Astrocyte (in vitro differentiated cells and primary cell): ENCODE measurements at regions not wholly inside any gene's neighbourhood (a gene's known extent, or its start where the extent isn't known, plus 50 kb on each side); places are given as distances from the start of the nearest gene placed in this dataset.

Experiments used
- EZH2 ChIP-seq: IDR thresholded peaks from 2 replicates; pipeline ENCODE4 v1.6.1; 2012; ENCODE audit warnings: mild to moderate bottlenecking, low read length, inconsistent platforms; ENCODE audit not compliant: insufficient read depth
- TF ChIP-seq, protein P1 (sequence below): IDR thresholded peaks from 2 replicates; pipeline ENCODE4 v1.5.1; 2011; ENCODE audit warnings: low read depth, mild to moderate bottlenecking, inconsistent platforms, low read length, moderate library complexity; ENCODE audit not compliant: insufficient read depth

- TF ChIP-seq, protein P1, sequence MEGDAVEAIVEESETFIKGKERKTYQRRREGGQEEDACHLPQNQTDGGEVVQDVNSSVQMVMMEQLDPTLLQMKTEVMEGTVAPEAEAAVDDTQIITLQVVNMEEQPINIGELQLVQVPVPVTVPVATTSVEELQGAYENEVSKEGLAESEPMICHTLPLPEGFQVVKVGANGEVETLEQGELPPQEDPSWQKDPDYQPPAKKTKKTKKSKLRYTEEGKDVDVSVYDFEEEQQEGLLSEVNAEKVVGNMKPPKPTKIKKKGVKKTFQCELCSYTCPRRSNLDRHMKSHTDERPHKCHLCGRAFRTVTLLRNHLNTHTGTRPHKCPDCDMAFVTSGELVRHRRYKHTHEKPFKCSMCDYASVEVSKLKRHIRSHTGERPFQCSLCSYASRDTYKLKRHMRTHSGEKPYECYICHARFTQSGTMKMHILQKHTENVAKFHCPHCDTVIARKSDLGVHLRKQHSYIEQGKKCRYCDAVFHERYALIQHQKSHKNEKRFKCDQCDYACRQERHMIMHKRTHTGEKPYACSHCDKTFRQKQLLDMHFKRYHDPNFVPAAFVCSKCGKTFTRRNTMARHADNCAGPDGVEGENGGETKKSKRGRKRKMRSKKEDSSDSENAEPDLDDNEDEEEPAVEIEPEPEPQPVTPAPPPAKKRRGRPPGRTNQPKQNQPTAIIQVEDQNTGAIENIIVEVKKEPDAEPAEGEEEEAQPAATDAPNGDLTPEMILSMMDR, result no peak
- TF ChIP-seq EZH2, result no peak
These were observed 135.7 kb downstream of the DICER1 start for GRCh38 chr14:95021588-95021987.
